Keratinocyte (primary cell): ENCODE measurements at regions not wholly inside any gene's neighbourhood (a gene's known extent, or its start where the extent isn't known, plus 50 kb on each side); places are given as distances from the start of the nearest gene placed in this dataset.

Experiments used
- DNase-seq: peaks from one replicate; pipeline ENCODE4 v3.0.0-alpha.2; 2011; ENCODE audit warnings: low read depth, missing footprints, low spot score
- FAIRE-seq: peaks from 2 replicates; lab custom pipeline; 2011; peaks lifted over from hg19 to GRCh38; lab: Jason Lieb, UNC
- H2AFZ ChIP-seq: 2 replicates; pipeline ENCODE4 v1.6.0; 2012; ENCODE audit warnings: low read length, control low read depth, inconsistent platforms; ENCODE audit not compliant: control insufficient read depth
- H3K27ac ChIP-seq: 2 replicates; pipeline ENCODE4 v1.5.1; 2011; ENCODE audit warnings: low read length; ENCODE audit not compliant: control insufficient read depth, insufficient read depth
- H3K27me3 ChIP-seq: 3 replicates; pipeline ENCODE4 v1.6.0; 2011; ENCODE audit warnings: low read length; ENCODE audit not compliant: control insufficient read depth, insufficient read depth; ENCODE audit errors: extremely low read depth
- H3K36me3 ChIP-seq, 2 experiments: 2 replicates in 1 of 2; 3 replicates in 1 of 2; pipeline ENCODE4 v1.5.1; 2011; ENCODE audit warnings: low read length in 2 of 2, mild to moderate bottlenecking in 1 of 2; ENCODE audit not compliant: control insufficient read depth in 2 of 2, insufficient read depth in 2 of 2; ENCODE audit errors: extremely low read depth in 1 of 2
- H3K4me1 ChIP-seq: 3 replicates; pipeline ENCODE4 v1.5.1; 2011; ENCODE audit warnings: low read length; ENCODE audit not compliant: control insufficient read depth, insufficient read depth; ENCODE audit errors: extremely low read depth
- H3K4me2 ChIP-seq: 3 replicates; pipeline ENCODE4 v1.6.0; 2011; ENCODE audit warnings: low read depth, low read length; ENCODE audit not compliant: control insufficient read depth, insufficient read depth; ENCODE audit errors: extremely low read depth
- H3K4me3 ChIP-seq, 3 experiments: fragments of 200-600 bp in 1 of 3; sonication (generic) in 1 of 3; 2 replicates in 2 of 3; 3 replicates in 1 of 3; pipeline ENCODE4 v1.5.1; 2011 to 2016; ENCODE audit warnings: low read length in 3 of 3, mild to moderate bottlenecking in 3 of 3, control low read depth in 2 of 3, inconsistent platforms in 1 of 3, low read depth in 1 of 3, mixed read lengths in 1 of 3, mixed run types in 1 of 3, moderate library complexity in 1 of 3; ENCODE audit not compliant: control insufficient read depth in 2 of 3, insufficient read depth in 2 of 3; ENCODE audit errors: extremely low read depth in 1 of 3
- H3K79me2 ChIP-seq: 2 replicates; pipeline ENCODE4 v1.6.0; 2012; ENCODE audit warnings: low read length; ENCODE audit not compliant: control insufficient read depth, insufficient read depth
- H3K9ac ChIP-seq: 3 replicates; pipeline ENCODE4 v1.6.0; 2011; ENCODE audit warnings: low read length; ENCODE audit not compliant: control insufficient read depth, insufficient read depth; ENCODE audit errors: extremely low read depth
- H3K9me1 ChIP-seq: 3 replicates; pipeline ENCODE4 v1.6.0; 2011; ENCODE audit warnings: low read length; ENCODE audit not compliant: control insufficient read depth, insufficient read depth; ENCODE audit errors: extremely low read depth
- H3K9me3 ChIP-seq: 2 replicates; pipeline ENCODE4 v1.5.1; 2012; ENCODE audit warnings: low read depth, low read length; ENCODE audit not compliant: control insufficient read depth
- H4K20me1 ChIP-seq: 3 replicates; pipeline ENCODE4 v1.6.0; 2011; ENCODE audit warnings: low read length; ENCODE audit not compliant: control insufficient read depth, insufficient read depth; ENCODE audit errors: extremely low read depth
- CTCF ChIP-seq, 3 experiments: IDR thresholded peaks in 1 of 3; conservative IDR thresholded peaks in 1 of 3; optimal IDR thresholded peaks in 1 of 3; 2 replicates in 2 of 3; 3 replicates in 1 of 3; pipeline versions ENCODE3 to v1.5.1; 2011; ENCODE audit warnings: low read length in 3 of 3, mild to moderate bottlenecking in 3 of 3, moderate library complexity in 2 of 3, control low read depth in 1 of 3, inconsistent platforms in 1 of 3; ENCODE audit not compliant: insufficient read depth in 2 of 3; ENCODE audit errors: extremely low read depth in 1 of 3
- EZH2 ChIP-seq: IDR thresholded peaks from one replicate; pipeline ENCODE4 v1.6.1; 2012; ENCODE audit warnings: inconsistent platforms, mild to moderate bottlenecking, low read length, moderate library complexity
- dilution Hi-C: fragments of 300-500 bp; cut with MboI; formaldehyde crosslinking; loops from one replicate; pipeline ENCODE4 v1.7.0; 2020; ENCODE audit warnings: low sequenced_read_pairs; ENCODE audit not compliant: extremely low pct_ligation_motif_present

GRCh38 chr20:60334911-60335310 is 376.7 kb downstream of the CDH26 start:
- Histone ChIP-seq H3K36me3 (no peaks in the 10 kb centered on the region), H3K79me2 (no peaks in the 10 kb centered on the region), H3K27ac (no peak overlapping the region), H3K4me1 (no peaks in the 10 kb centered on the region), H2AFZ (no peak overlapping the region), H3K9me1 (no peaks in the 10 kb centered on the region), H3K27me3 (peaks cover 4% of the 10 kb centered on the region), H3K4me2 (no peak overlapping the region), H4K20me1 (no peaks in the 10 kb centered on the region), H3K9ac (no peak overlapping the region), H3K4me3 (no peak overlapping the region), H3K9me3 (no peaks in the 10 kb centered on the region)
- DNase-seq (no peak), FAIRE-seq (no peak)
- TF ChIP-seq CTCF (optimal IDR thresholded peaks at IDR 0.05 in 1 of 3, IDR thresholded peaks at IDR 0.05 in 1 of 3, conservative IDR thresholded peaks at IDR 0.05 in 1 of 3; ENCODE audit: extremely low read depth in 1 of 3, insufficient read depth in 2 of 3, low read length in 3 of 3), result no peak
- no peak for TF ChIP-seq EZH2
- dilution Hi-C loops, result no loop called here

GRCh38 chr20:60338556-60338955 is 380.3 kb downstream of the CDH26 start:
- no peak for DNase-seq
- no peaks in the 10 kb centered on the region for H3K27me3 ChIP-seq
- dilution Hi-C loops, result no loop called here

More at GRCh38 chr20:60338556-60338955, 380.3 kb downstream of the CDH26 start:
- no peak overlapping the region for H3K4me2 ChIP-seq
- FAIRE-seq, result no peak
- H3K9me3 ChIP-seq, result no peaks in the 10 kb centered on the region
- no peaks in the 10 kb centered on the region for H3K79me2 ChIP-seq
- H3K9ac ChIP-seq, result no peak overlapping the region
- H3K4me3 ChIP-seq, result no peak overlapping the region
- no peaks in the 10 kb centered on the region for H3K4me1 ChIP-seq
- H3K36me3 ChIP-seq, result no peaks in the 10 kb centered on the region
- no peak overlapping the region for H2AFZ ChIP-seq
- H4K20me1 ChIP-seq, result no peaks in the 10 kb centered on the region
- no peak for TF ChIP-seq EZH2
- no peak for TF ChIP-seq CTCF (optimal IDR thresholded peaks at IDR 0.05 in 1 of 3, IDR thresholded peaks at IDR 0.05 in 1 of 3, conservative IDR thresholded peaks at IDR 0.05 in 1 of 3; ENCODE audit: extremely low read depth in 1 of 3, insufficient read depth in 2 of 3, low read length in 3 of 3)
- H3K9me1 ChIP-seq, result no peaks in the 10 kb centered on the region
- H3K27ac ChIP-seq, result no peak overlapping the region
